Right lung (tissue), 2 donors: ENCODE measurements at regions not wholly inside any gene's neighbourhood (a gene's known extent, or its start where the extent isn't known, plus 50 kb on each side); places are given as distances from the start of the nearest gene placed in this dataset.

Experiments
- DNase-seq, 2 donors: peaks; one replicate each; pipeline ENCODE4 v3.0.0-alpha.2; 2013

- DNase-seq = no peak
Observed at GRCh38 chr4:159500861-159501260, 398.0 kb downstream of the RAPGEF2 start.

DNA sequence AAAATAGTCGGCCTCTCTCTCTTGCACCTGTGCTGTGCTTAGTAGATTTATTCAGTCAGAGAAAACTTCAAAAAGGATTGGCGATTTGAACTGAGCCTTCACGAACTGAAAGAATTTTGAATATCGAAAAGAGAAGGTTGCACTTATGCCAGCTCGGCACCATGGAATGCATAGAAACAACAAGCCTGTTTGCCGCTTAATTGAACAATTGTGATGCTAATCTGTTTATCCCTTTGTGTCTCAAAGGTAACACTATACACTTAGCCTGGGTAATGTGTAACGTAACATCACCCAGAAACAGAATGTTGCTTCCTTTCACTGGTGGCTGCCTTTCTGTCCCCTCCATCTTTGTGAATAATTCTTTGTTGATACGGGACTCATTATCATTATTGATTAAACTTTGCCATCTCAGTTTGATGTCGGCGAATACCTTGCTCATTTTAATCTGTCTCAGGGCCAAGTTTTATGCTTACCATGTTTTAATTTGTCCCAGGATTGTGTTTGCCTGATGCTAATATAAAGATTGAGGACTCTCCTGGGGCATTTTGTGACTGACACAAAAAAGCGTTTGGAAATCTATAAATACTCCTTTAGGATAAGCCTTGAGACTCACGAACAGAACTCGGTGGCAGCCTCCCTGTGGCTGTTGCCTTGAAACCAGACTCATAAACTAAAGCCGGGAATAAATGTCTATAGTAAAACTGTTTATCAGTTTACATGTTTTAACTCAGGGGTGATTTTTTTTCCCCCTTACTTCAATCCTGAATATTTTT, 400.5 kb downstream of the RAPGEF2 start:
- DNase-seq = no peak

DNA sequence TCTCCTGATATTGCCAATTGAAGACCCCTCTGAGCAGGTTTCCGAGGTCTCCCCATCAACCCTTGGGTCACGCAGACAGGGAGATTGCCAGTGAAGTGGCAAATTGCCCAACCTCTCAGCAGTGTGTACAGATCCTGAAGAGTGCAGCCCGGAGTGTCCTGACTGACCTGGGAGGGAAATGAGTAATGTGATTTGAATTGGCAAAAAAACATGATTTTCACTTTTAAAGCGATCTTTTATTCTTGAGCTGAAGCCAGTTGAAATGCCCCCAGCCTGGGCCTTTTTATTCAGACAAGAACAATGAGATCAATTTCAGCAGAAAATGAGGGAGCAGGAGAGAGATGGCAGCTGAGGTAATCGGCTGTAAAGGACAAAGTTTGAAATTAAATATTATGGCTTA, 401.8 kb downstream of the RAPGEF2 start:
- DNase-seq = no peak

GRCh38 chr4:159505266-159505975, 402.5 kb downstream of the RAPGEF2 start:
- no peak for DNase-seq

- no peak for DNase-seq
Observed at GRCh38 chr4:159506801-159507517, 404.1 kb downstream of the RAPGEF2 start.

- no peak for DNase-seq
Observed at GRCh38 chr4:159508917-159509500, 406.1 kb downstream of the RAPGEF2 start.

- DNase-seq = no peak
Observed at GRCh38 chr4:159512348-159512747, 409.5 kb downstream of the RAPGEF2 start.

GRCh38 chr4:159515314-159516025, 412.6 kb downstream of the RAPGEF2 start:
- DNase-seq = no peak

GRCh38 chr4:159516556-159517140, 413.8 kb downstream of the RAPGEF2 start:
- no peak for DNase-seq

DNA sequence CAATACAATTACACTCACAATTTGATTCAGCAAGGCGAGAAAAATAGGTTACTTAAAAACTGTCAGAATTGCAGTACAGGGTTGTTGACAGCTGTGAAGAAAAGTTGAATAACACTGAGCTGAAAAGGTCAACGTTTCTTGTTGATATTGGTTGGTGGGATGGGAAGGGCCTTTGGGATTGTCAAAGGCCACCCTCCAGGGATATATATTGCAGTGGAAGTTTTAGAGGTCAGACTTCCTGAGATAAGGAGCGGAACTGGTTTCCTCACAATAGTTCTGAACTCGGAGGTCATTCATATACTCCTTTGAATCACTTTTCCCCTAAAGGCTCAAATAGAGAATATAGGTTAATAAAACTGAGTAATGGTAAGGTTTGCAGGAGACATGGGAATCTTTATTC, 417.2 kb downstream of the RAPGEF2 start:
- DNase-seq = no peak

GRCh38 chr4:159526172-159526571, 423.3 kb downstream of the RAPGEF2 start:
- no peak for DNase-seq

- DNase-seq = no peak
Observed at GRCh38 chr4:159534655-159535054, 431.8 kb downstream of the RAPGEF2 start.

DNA sequence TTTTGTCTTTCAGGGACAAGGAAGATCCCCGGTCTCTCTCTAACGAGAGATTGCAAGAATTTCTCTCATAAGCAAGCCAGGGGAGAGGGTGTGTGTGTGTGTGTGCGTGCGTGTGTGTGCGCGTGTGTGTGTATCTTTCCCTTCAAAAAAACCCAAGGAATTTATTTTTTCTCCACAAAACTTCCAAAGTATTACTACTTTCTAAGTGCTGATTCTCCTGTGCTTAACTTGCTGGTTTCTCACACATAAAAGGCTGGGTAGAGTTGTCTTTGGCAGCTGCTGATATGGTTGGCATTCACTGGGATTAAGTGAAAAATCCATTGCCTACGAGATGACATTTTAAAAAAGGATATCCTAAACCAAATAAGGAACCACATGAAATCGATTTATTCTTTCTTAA, 435.7 kb downstream of the RAPGEF2 start:
- DNase-seq = no peak

DNA sequence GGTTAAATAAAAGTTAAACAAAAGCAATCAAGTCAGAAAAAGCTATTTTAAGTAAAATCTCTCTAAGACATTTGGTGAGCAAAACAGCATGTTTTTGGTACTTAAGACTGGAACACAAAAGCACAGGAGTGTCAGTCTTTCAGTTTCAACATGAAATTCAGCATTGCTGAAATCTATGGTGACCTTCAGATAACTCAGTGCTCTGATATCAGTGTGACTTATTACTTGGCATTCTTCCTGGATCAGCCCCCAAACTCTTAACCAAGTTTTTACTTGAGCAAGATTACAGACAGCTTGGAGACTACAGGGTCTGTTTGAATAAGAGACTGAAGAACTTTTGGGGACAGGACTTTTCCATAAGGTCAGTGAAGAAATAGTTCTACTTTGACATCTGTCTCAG, 437.2 kb downstream of the RAPGEF2 start:
- DNase-seq = no peak

GRCh38 chr4:159540501-159540900, 437.6 kb downstream of the RAPGEF2 start:
- no peak for DNase-seq

DNA sequence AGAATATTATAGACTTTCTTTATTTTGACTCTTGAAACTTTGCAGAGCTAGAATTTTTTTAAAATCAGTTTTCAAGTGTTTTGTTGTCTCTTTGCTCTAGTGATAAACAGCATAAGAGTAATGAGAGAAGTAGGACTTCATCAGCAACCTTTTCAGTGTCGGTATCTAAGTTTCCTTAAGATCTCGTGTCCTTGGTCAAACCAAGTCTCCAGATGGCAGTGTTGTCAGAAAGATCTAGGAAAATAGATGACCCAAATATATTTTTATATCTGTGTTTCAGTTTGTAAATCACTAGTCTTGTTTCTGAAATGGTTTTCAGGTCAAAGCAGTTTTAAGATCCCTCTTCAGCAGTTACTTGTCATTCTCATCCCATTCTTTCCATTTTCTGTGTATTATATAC, 438.3 kb downstream of the RAPGEF2 start:
- DNase-seq = no peak

DNA sequence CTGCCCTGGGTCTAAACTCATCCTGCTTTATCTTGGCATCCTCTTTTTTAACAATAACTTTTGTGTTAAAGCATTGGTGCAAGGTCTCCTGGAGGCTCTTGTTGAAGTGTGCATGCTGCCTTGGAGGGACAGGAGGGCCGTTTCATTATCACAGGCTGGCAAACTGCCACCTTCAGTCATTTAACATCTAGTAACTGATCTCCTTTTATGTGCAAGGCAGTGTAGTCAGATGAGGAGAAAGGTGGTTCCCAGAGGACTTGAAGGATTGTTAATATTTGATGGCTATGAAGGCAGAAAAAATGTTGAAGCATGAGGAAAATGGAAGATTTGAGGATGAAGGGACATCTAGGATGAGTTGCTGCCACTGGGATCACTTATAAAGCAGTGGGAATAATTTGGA, 439.4 kb downstream of the RAPGEF2 start:
- no peak for DNase-seq

GRCh38 chr4:159543831-159544230, 441.0 kb downstream of the RAPGEF2 start:
- no peak for DNase-seq

- no peak for DNase-seq
Observed at GRCh38 chr4:159545556-159545955, 442.7 kb downstream of the RAPGEF2 start.

DNA sequence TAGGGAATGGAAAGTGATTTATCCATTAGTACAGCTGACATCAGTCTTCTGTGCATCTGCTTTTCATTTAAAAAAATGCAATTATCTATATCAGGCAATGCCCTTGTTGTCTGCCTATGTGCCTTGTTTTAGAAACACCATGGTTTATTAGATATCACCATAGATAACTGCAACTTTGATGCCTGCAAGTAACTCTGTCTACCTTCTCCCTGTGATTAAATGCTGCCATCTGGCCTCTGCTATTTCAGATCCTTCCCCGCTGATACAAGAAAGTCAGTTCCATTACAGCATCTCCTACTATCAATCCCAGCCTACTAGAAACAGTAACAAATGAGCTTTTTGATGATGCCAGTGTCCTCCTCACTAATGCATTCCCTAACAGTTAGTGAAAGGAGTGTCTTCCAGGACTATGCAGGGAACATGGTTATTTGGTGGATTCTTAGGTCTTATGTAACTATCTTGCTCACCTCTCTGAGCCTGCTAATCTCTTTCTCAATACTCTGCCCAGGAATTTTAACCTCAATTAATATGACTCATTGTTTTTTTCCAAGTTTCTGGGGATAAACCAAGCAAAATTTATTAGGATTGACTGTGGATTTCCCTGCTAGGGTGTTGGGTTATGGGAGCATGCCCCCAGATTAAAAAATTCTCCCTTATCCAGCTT, 444.9 kb downstream of the RAPGEF2 start:
- no peak for DNase-seq

GRCh38 chr4:159549098-159549518, 446.2 kb downstream of the RAPGEF2 start:
- DNase-seq = no peak
